CD4-positive, alpha-beta memory T cell (primary cell): ENCODE measurements at regions not wholly inside any gene's neighbourhood (a gene's known extent, or its start where the extent isn't known, plus 50 kb on each side); places are given as distances from the start of the nearest gene placed in this dataset.

Source experiments
- CTCF ChIA-PET: fragments of 350-600 bp; sonication (Branson Sonifier 250); formaldehyde crosslinking; loops from one replicate; lab custom pipeline; 2021; ENCODE audit warnings: inconsistent platforms; ENCODE audit not compliant: partially characterized antibody; lab: Charles Lee
- POLR2A ChIA-PET: fragments of 350-600 bp; sonication (Branson Sonifier 250); formaldehyde crosslinking; loops from one replicate; lab custom pipeline; 2021; ENCODE audit not compliant: partially characterized antibody; lab: Charles Lee
- DNase-seq, 5 donors: peaks; one replicate each; pipeline versions ENCODE4 v3.0.0 to v3.0.0-alpha.2; 2020 to 2022; ENCODE audit warnings: mixed read lengths in 1 of 5
- H3K27ac ChIP-seq: one replicate; pipeline ENCODE4 v1.7.0; 2013; ENCODE audit warnings: low read depth, low read length
- H3K27me3 ChIP-seq: 2 replicates; pipeline ENCODE4 v1.7.0; 2013; ENCODE audit warnings: mild to moderate bottlenecking, low read length, moderate library complexity; ENCODE audit not compliant: insufficient read depth
- H3K36me3 ChIP-seq: 2 replicates; pipeline ENCODE4 v1.7.0; 2013; ENCODE audit warnings: mild to moderate bottlenecking, low read length, moderate library complexity; ENCODE audit not compliant: insufficient read depth
- H3K4me1 ChIP-seq: 2 replicates; pipeline ENCODE4 v1.7.0; 2013; ENCODE audit warnings: mild to moderate bottlenecking, low read length, moderate library complexity; ENCODE audit not compliant: insufficient read depth
- H3K4me3 ChIP-seq, 2 donors: one replicate each; pipeline ENCODE4 v1.7.0; 2013; ENCODE audit warnings: low read length in 2 of 2, mild to moderate bottlenecking in 1 of 2
- H3K9me3 ChIP-seq, 2 donors: one replicate each; pipeline ENCODE4 v1.7.0; 2013; ENCODE audit warnings: low read length in 2 of 2, control low read depth in 1 of 2; ENCODE audit not compliant: control insufficient read depth in 1 of 2
- H3K27ac Mint-ChIP-seq, 7 donors: one replicate each; pipeline ENCODE4 v1.8.0; 2020 to 2021; ENCODE audit warnings: mixed read lengths in 7 of 7, mild to moderate bottlenecking in 6 of 7, inconsistent platforms in 3 of 7, moderate library complexity in 3 of 7
- H3K27me3 Mint-ChIP-seq, 2 donors: one replicate each; pipeline ENCODE4 v1.8.0; 2020 to 2021; ENCODE audit warnings: mixed read lengths in 2 of 2
- H3K36me3 Mint-ChIP-seq, 2 donors: one replicate each; pipeline ENCODE4 v1.8.0; 2020 to 2021; ENCODE audit warnings: mixed read lengths in 2 of 2, inconsistent platforms in 1 of 2, mild to moderate bottlenecking in 1 of 2
- H3K4me1 Mint-ChIP-seq, 4 donors: one replicate each; pipeline ENCODE4 v1.8.0; 2020 to 2021; ENCODE audit warnings: mixed read lengths in 4 of 4, mild to moderate bottlenecking in 1 of 4
- H3K4me3 Mint-ChIP-seq, 8 donors: one replicate each; pipeline ENCODE4 v1.8.0; 2020 to 2021; ENCODE audit warnings: mixed read lengths in 8 of 8, mild to moderate bottlenecking in 7 of 8, moderate library complexity in 6 of 8, inconsistent platforms in 3 of 8
- H3K9me3 Mint-ChIP-seq, 8 donors: one replicate each; pipeline ENCODE4 v1.8.0; 2020 to 2021; ENCODE audit warnings: mixed read lengths in 8 of 8, mild to moderate bottlenecking in 5 of 8, inconsistent platforms in 3 of 8, moderate library complexity in 1 of 8
- intact Hi-C: fragments of 100-400 bp; cut with micrococcal nuclease; formaldehyde crosslinking; loops from one replicate; pipeline ENCODE4 v1.15.1; 2023

- Mint-ChIP-seq H3K27me3 (no peaks in the 10 kb centered on the region), H3K36me3 (no peaks in the 10 kb centered on the region), H3K9me3 (peaks cover 0 to 14% (median 3%) of the 10 kb centered on the region in 8 donors), H3K27ac (no peak overlapping the region), H3K4me1 (no peaks in the 10 kb centered on the region), H3K4me3 (no peak overlapping the region)
- intact Hi-C loops = no loop called here
- DNase-seq = no peak
- Histone ChIP-seq H3K9me3 (peaks cover 0 to 4% of the 10 kb centered on the region in 2 donors), H3K4me3 (no peak overlapping the region), H3K36me3 (no peaks in the 10 kb centered on the region), H3K4me1 (no peaks in the 10 kb centered on the region), H3K27ac (no peak overlapping the region), H3K27me3 (no peaks in the 10 kb centered on the region)
- CTCF ChIA-PET = no interaction called here
- POLR2A ChIA-PET = no interaction called here
These were observed 594.3 kb downstream of the LRFN5 start for GRCh38 chr14:42200957-42201356.

GRCh38 chr14:42198010-42198409 lies 591.3 kb downstream of the LRFN5 start:
- peaks cover 0 to 12% (median 2%) of the 10 kb centered on the region in 8 donors for H3K9me3 Mint-ChIP-seq
- no peaks in the 10 kb centered on the region for H3K27me3 Mint-ChIP-seq
- no peak overlapping the region for H3K4me3 ChIP-seq
- H3K27ac Mint-ChIP-seq = no peak overlapping the region
- H3K27ac ChIP-seq = no peak overlapping the region
- peaks cover 0 to 4% of the 10 kb centered on the region in 2 donors for H3K9me3 ChIP-seq
- ChIA-PET POLR2A (no interaction called here), CTCF (no interaction called here)
- H3K4me1 ChIP-seq = no peaks in the 10 kb centered on the region
- no peaks in the 10 kb centered on the region for H3K36me3 ChIP-seq
- intact Hi-C loops = no loop called here
- H3K4me3 Mint-ChIP-seq = no peak overlapping the region
- H3K27me3 ChIP-seq = no peaks in the 10 kb centered on the region
- H3K4me1 Mint-ChIP-seq = no peaks in the 10 kb centered on the region
- no peak for DNase-seq
- H3K36me3 Mint-ChIP-seq = no peaks in the 10 kb centered on the region

- Histone ChIP-seq H3K9me3 (no peaks in the 10 kb centered on the region), H3K4me3 (no peak overlapping the region), H3K27ac (no peak overlapping the region), H3K4me1 (no peaks in the 10 kb centered on the region), H3K27me3 (no peaks in the 10 kb centered on the region), H3K36me3 (no peaks in the 10 kb centered on the region)
- H3K36me3 Mint-ChIP-seq = no peaks in the 10 kb centered on the region
- CTCF ChIA-PET = no interaction called here
- POLR2A ChIA-PET = no interaction called here
- intact Hi-C loops = no loop called here
- peaks cover 0 to 5% (median 2%) of the 10 kb centered on the region in 8 donors for H3K9me3 Mint-ChIP-seq
- H3K27me3 Mint-ChIP-seq = no peaks in the 10 kb centered on the region
- no peaks in the 10 kb centered on the region for H3K4me1 Mint-ChIP-seq
- H3K4me3 Mint-ChIP-seq = no peak overlapping the region
- no peak overlapping the region for H3K27ac Mint-ChIP-seq
- DNase-seq = no peak
These were observed 586.3 kb downstream of the LRFN5 start for GRCh38 chr14:42192738-42193653.

GRCh38 chr14:42190744-42191143 lies 584.1 kb downstream of the LRFN5 start:
- no peak overlapping the region for H3K27ac ChIP-seq
- DNase-seq = no peak
- H3K4me3 Mint-ChIP-seq = no peak overlapping the region
- H3K4me3 ChIP-seq = no peak overlapping the region
- H3K4me1 Mint-ChIP-seq = no peaks in the 10 kb centered on the region
- POLR2A ChIA-PET = no interaction called here
- H3K9me3 Mint-ChIP-seq = peaks cover 0 to 5% (median 2%) of the 10 kb centered on the region in 8 donors
- no peaks in the 10 kb centered on the region for H3K36me3 Mint-ChIP-seq
- no peaks in the 10 kb centered on the region for H3K36me3 ChIP-seq
- H3K9me3 ChIP-seq = no peaks in the 10 kb centered on the region
- H3K27me3 ChIP-seq = no peaks in the 10 kb centered on the region
- CTCF ChIA-PET = no interaction called here
- no peaks in the 10 kb centered on the region for H3K4me1 ChIP-seq
- H3K27me3 Mint-ChIP-seq = no peaks in the 10 kb centered on the region
- intact Hi-C loops = no loop called here
- no peak overlapping the region for H3K27ac Mint-ChIP-seq

- H3K4me1 Mint-ChIP-seq = no peaks in the 10 kb centered on the region
- H3K27ac Mint-ChIP-seq = no peak overlapping the region
- no peak overlapping the region for H3K4me3 ChIP-seq
- ChIA-PET POLR2A (no interaction called here), CTCF (no interaction called here)
- no peak overlapping the region for H3K27ac ChIP-seq
- no peak overlapping the region for H3K4me3 Mint-ChIP-seq
- intact Hi-C loops = no loop called here
- no peak for DNase-seq
- H3K27me3 Mint-ChIP-seq = no peaks in the 10 kb centered on the region
- H3K4me1 ChIP-seq = no peaks in the 10 kb centered on the region
- H3K36me3 ChIP-seq = no peaks in the 10 kb centered on the region
- no peaks in the 10 kb centered on the region for H3K9me3 ChIP-seq
- H3K27me3 ChIP-seq = no peaks in the 10 kb centered on the region
- peaks cover 0 to 5% (median 2%) of the 10 kb centered on the region in 8 donors for H3K9me3 Mint-ChIP-seq
- no peaks in the 10 kb centered on the region for H3K36me3 Mint-ChIP-seq
These were observed 581.2 kb downstream of the LRFN5 start for GRCh38 chr14:42187846-42188245.

GRCh38 chr14:42185718-42186117 lies 579.0 kb downstream of the LRFN5 start:
- no peak for DNase-seq
- no peaks in the 10 kb centered on the region for H3K36me3 ChIP-seq
- Mint-ChIP-seq H3K4me3 (no peak overlapping the region), H3K27me3 (no peaks in the 10 kb centered on the region), H3K27ac (no peak overlapping the region), H3K36me3 (no peaks in the 10 kb centered on the region), H3K9me3 (peaks cover 0 to 4% (median 3%) of the 10 kb centered on the region in 8 donors), H3K4me1 (no peaks in the 10 kb centered on the region)
- no peaks in the 10 kb centered on the region for H3K27me3 ChIP-seq
- no peaks in the 10 kb centered on the region for H3K4me1 ChIP-seq
- no peak overlapping the region for H3K4me3 ChIP-seq
- intact Hi-C loops = no loop called here
- CTCF ChIA-PET = no interaction called here
- H3K27ac ChIP-seq = no peak overlapping the region
- no peaks in the 10 kb centered on the region for H3K9me3 ChIP-seq
- POLR2A ChIA-PET = no interaction called here

- ChIA-PET POLR2A (no interaction called here), CTCF (no interaction called here)
- H3K36me3 Mint-ChIP-seq = no peaks in the 10 kb centered on the region
- no peaks in the 10 kb centered on the region for H3K9me3 ChIP-seq
- H3K4me3 Mint-ChIP-seq = no peak overlapping the region
- H3K4me1 ChIP-seq = no peaks in the 10 kb centered on the region
- no peaks in the 10 kb centered on the region for H3K27me3 Mint-ChIP-seq
- no peak overlapping the region for H3K27ac Mint-ChIP-seq
- DNase-seq = no peak
- no peak overlapping the region for H3K4me3 ChIP-seq
- H3K27me3 ChIP-seq = no peaks in the 10 kb centered on the region
- H3K4me1 Mint-ChIP-seq = no peaks in the 10 kb centered on the region
- peaks cover 0 to 7% (median 2%) of the 10 kb centered on the region in 8 donors for H3K9me3 Mint-ChIP-seq
- H3K36me3 ChIP-seq = no peaks in the 10 kb centered on the region
- H3K27ac ChIP-seq = no peak overlapping the region
- intact Hi-C loops = no loop called here
These were observed 567.7 kb downstream of the LRFN5 start for GRCh38 chr14:42174357-42174756.
